ENCODE measurements at regions not wholly inside any gene's neighbourhood (a gene's known extent, or its start where the extent isn't known, plus 50 kb on each side); places are given as distances from the start of the nearest gene placed in this dataset.

- H3K4me3 ChIP-seq (ENCODE audit: low read length) = peak overlapping the region; percentile 62
Measured at GRCh38 chr13:27005976-27006518, 165.6 kb downstream of the USP12 start.

GRCh38 chr13:27005556-27005955 is 166.1 kb downstream of the USP12 start:
- no peak for DNase-seq (ENCODE audit: low read depth)
- no peak for TF ChIP-seq CTCF (conservative IDR thresholded peaks at IDR 0.05; ENCODE audit: low read depth, low read length)
- H3K4me3 ChIP-seq (ENCODE audit: low read length) = no peak overlapping the region

More at GRCh38 chr13:27005976-27006518, 165.6 kb downstream of the USP12 start:
- DNase-seq (ENCODE audit: low read depth) = no peak
- no peak for TF ChIP-seq CTCF (conservative IDR thresholded peaks at IDR 0.05; ENCODE audit: low read depth, low read length)

GRCh38 chr13:27004866-27005265 is 166.7 kb downstream of the USP12 start:
- no peak for DNase-seq (ENCODE audit: low read depth)
- H3K4me3 ChIP-seq (ENCODE audit: low read length) = no peak overlapping the region
- TF ChIP-seq CTCF (conservative IDR thresholded peaks at IDR 0.05; ENCODE audit: low read depth, low read length) = no peak

- DNase-seq (ENCODE audit: low read depth) = no peak
- H3K4me3 ChIP-seq (ENCODE audit: low read length) = no peak overlapping the region
- no peak for TF ChIP-seq CTCF (conservative IDR thresholded peaks at IDR 0.05; ENCODE audit: low read depth, low read length)
Measured at GRCh38 chr13:27004326-27004725, 167.3 kb downstream of the USP12 start.

GRCh38 chr13:27001705-27002104 is 169.9 kb downstream of the USP12 start:
- TF ChIP-seq CTCF (conservative IDR thresholded peaks at IDR 0.05; ENCODE audit: low read depth, low read length) = no peak
- no peak for DNase-seq (ENCODE audit: low read depth)
- no peak overlapping the region for H3K4me3 ChIP-seq (ENCODE audit: low read length)

GRCh38 chr13:27000686-27001085 is 170.9 kb downstream of the USP12 start:
- DNase-seq (ENCODE audit: low read depth) = no peak
- TF ChIP-seq CTCF (conservative IDR thresholded peaks at IDR 0.05; ENCODE audit: low read depth, low read length) = no peak
- no peak overlapping the region for H3K4me3 ChIP-seq (ENCODE audit: low read length)

- TF ChIP-seq CTCF (conservative IDR thresholded peaks at IDR 0.05; ENCODE audit: low read depth, low read length) = no peak
- no peak overlapping the region for H3K4me3 ChIP-seq (ENCODE audit: low read length)
- DNase-seq (ENCODE audit: low read depth) = no peak
Measured at GRCh38 chr13:26999499-26999898, 172.1 kb downstream of the USP12 start.

All from retinal pigment epithelial cell (primary cell).